H1 (cell line): ENCODE measurements at regions not wholly inside any gene's neighbourhood (a gene's known extent, or its start where the extent isn't known, plus 50 kb on each side); places are given as distances from the start of the nearest gene placed in this dataset.

Experiments
- CTCF ChIA-PET: fragments of 300-600 bp; sonication (Branson Sonifier 250); formaldehyde crosslinking; loops from one replicate; lab custom pipeline; 2021; ENCODE audit not compliant: partially characterized antibody; lab: Charles Lee
- POLR2A ChIA-PET: fragments of 300-600 bp; sonication (Branson Sonifier 250); formaldehyde crosslinking; loops from one replicate; lab custom pipeline; 2021; ENCODE audit warnings: inconsistent platforms; ENCODE audit not compliant: partially characterized antibody; lab: Charles Lee
- DNase-seq, 2 experiments: peaks; one replicate each; pipeline versions ENCODE4 v3.0.0 to v3.0.0-alpha.2; 2010 to 2022; ENCODE audit warnings: low spot score in 2 of 2, low read depth in 1 of 2, mixed read lengths in 1 of 2
- FAIRE-seq: peaks from 2 replicates; lab custom pipeline; 2011; peaks lifted over from hg19 to GRCh38; lab: Jason Lieb, UNC
- H2AFZ ChIP-seq: 2 replicates; pipeline ENCODE4 v1.8.1; 2012; ENCODE audit warnings: low read length, inconsistent platforms
- H2AK5ac ChIP-seq: 2 replicates; pipeline ENCODE4 v1.6.1; 2013; ENCODE audit warnings: low read depth, low read length
- H2BK120ac ChIP-seq: replicated peaks from 2 replicates; pipeline ENCODE3; 2013; ENCODE audit warnings: low read depth, low read length, inconsistent platforms
- H2BK12ac ChIP-seq: 2 replicates; pipeline ENCODE4 v1.6.1; 2013; ENCODE audit warnings: low read depth, low read length
- H2BK15ac ChIP-seq: 2 replicates; pipeline ENCODE4 v1.6.1; 2013; ENCODE audit warnings: low read length
- H2BK20ac ChIP-seq: 2 replicates; pipeline ENCODE4 v1.6.1; 2013; ENCODE audit warnings: low read length
- H2BK5ac ChIP-seq: 2 replicates; pipeline ENCODE4 v1.6.1; 2013; ENCODE audit warnings: low read depth, low read length
- H3K14ac ChIP-seq: 2 replicates; pipeline ENCODE4 v1.6.1; 2013; ENCODE audit warnings: inconsistent platforms; ENCODE audit not compliant: insufficient read length
- H3K18ac ChIP-seq: 2 replicates; pipeline ENCODE4 v1.6.1; 2013; ENCODE audit warnings: low read length; ENCODE audit errors: extremely low read depth
- H3K23ac ChIP-seq: 2 replicates; pipeline ENCODE4 v1.6.1; 2013; ENCODE audit warnings: inconsistent platforms; ENCODE audit not compliant: insufficient read length
- H3K23me2 ChIP-seq: 2 replicates; pipeline ENCODE4 v1.6.1; 2013; ENCODE audit warnings: low read depth, low read length
- H3K27ac ChIP-seq: 2 replicates; pipeline ENCODE4 v1.6.1; 2011; ENCODE audit warnings: low read depth, low read length, inconsistent platforms
- H3K27me3 ChIP-seq, 4 experiments: replicated peaks in 1 of 4; 1 replicate in 1 of 4; 2 replicates in 3 of 4; pipeline versions ENCODE4 v1.6.1 to v1.8.1; 2011 to 2013; ENCODE audit warnings: low read length in 3 of 4, mild to moderate bottlenecking in 3 of 4, inconsistent platforms in 2 of 4, mixed read lengths in 2 of 4, moderate library complexity in 1 of 4; ENCODE audit not compliant: control insufficient read depth in 3 of 4, insufficient read depth in 3 of 4; ENCODE audit errors: extremely low read depth in 1 of 4
- H3K36me3 ChIP-seq, 4 experiments: 2 replicates each; pipeline versions ENCODE4 v1.6.1 to v1.8.1; 2011 to 2013; ENCODE audit warnings: mild to moderate bottlenecking in 4 of 4, low read length in 3 of 4, moderate library complexity in 2 of 4, control low read depth in 1 of 4, inconsistent platforms in 1 of 4; ENCODE audit not compliant: insufficient read depth in 4 of 4, control insufficient read depth in 2 of 4
- H3K4ac ChIP-seq: replicated peaks from 2 replicates; pipeline ENCODE3; 2013; ENCODE audit warnings: low read length, low read depth, mixed read lengths, inconsistent platforms; ENCODE audit not compliant: insufficient read length
- H3K4me1 ChIP-seq, 4 experiments: replicated peaks in 1 of 4; 1 replicate in 1 of 4; 2 replicates in 3 of 4; pipeline versions ENCODE4 v1.6.1 to v1.8.1; 2011 to 2013; ENCODE audit warnings: low read length in 3 of 4, inconsistent platforms in 2 of 4, mixed read lengths in 1 of 4; ENCODE audit not compliant: insufficient read depth in 4 of 4, control insufficient read depth in 3 of 4
- H3K4me2 ChIP-seq, 2 experiments: 2 replicates each; pipeline versions ENCODE4 v1.6.1 to v1.8.1; 2011 to 2013; ENCODE audit warnings: low read depth in 2 of 2, low read length in 2 of 2, control low read depth in 1 of 2, inconsistent platforms in 1 of 2, mild to moderate bottlenecking in 1 of 2; ENCODE audit not compliant: insufficient read depth in 1 of 2
- H3K4me3 ChIP-seq, 4 experiments: fragments of 200-600, 300-600 bp in 1 of 4; sonication (generic), shearing (Covaris generic), sonication (Bioruptor Twin) in 1 of 4; 2 replicates each; pipeline versions ENCODE4 v1.5.1 to v1.8.1; 2011 to 2016; ENCODE audit warnings: low read length in 4 of 4, low read depth in 3 of 4, control low read depth in 2 of 4, inconsistent platforms in 2 of 4, mild to moderate bottlenecking in 2 of 4, mixed read lengths in 1 of 4, moderate library complexity in 1 of 4; ENCODE audit not compliant: insufficient read depth in 2 of 4; ENCODE audit errors: extremely low read depth in 1 of 4
- H3K56ac ChIP-seq: replicated peaks from 2 replicates; pipeline ENCODE3; 2013; ENCODE audit warnings: low read depth, mild to moderate bottlenecking, mixed read lengths, low read length, inconsistent platforms; ENCODE audit not compliant: insufficient read length
- H3K79me1 ChIP-seq: 2 replicates; pipeline ENCODE4 v1.6.1; 2013; ENCODE audit warnings: low read depth, low read length, control low read depth
- H3K79me2 ChIP-seq, 2 experiments: 2 replicates each; pipeline versions ENCODE4 v1.6.1 to v1.8.1; 2012 to 2013; ENCODE audit warnings: low read length in 2 of 2, mild to moderate bottlenecking in 2 of 2, inconsistent platforms in 1 of 2; ENCODE audit not compliant: insufficient read depth in 2 of 2, control insufficient read depth in 1 of 2
- H3K9ac ChIP-seq, 4 experiments: replicated peaks in 1 of 4; 1 replicate in 1 of 4; 2 replicates in 3 of 4; pipeline versions ENCODE4 v1.6.1 to v1.8.1; 2011 to 2013; ENCODE audit warnings: low read depth in 3 of 4, low read length in 3 of 4, control low read depth in 2 of 4, mild to moderate bottlenecking in 2 of 4, moderate library complexity in 2 of 4, inconsistent platforms in 1 of 4; ENCODE audit errors: extremely low read depth in 1 of 4
- H3K9me3 ChIP-seq, 2 experiments: 2 replicates each; pipeline versions ENCODE4 v1.6.1 to v1.8.1; 2012 to 2013; ENCODE audit warnings: mild to moderate bottlenecking in 2 of 2, moderate library complexity in 2 of 2, control low read depth in 1 of 2, inconsistent platforms in 1 of 2, low read depth in 1 of 2, low read length in 1 of 2, mixed read lengths in 1 of 2; ENCODE audit not compliant: insufficient read depth in 2 of 2
- H4K20me1 ChIP-seq, 2 experiments: replicated peaks in 1 of 2; 2 replicates each; pipeline versions ENCODE3 to v1.8.1; 2011 to 2013; ENCODE audit warnings: inconsistent platforms in 2 of 2, low read length in 2 of 2, mild to moderate bottlenecking in 1 of 2; ENCODE audit not compliant: insufficient read depth in 2 of 2, control insufficient read depth in 1 of 2
- H4K5ac ChIP-seq: 2 replicates; pipeline ENCODE4 v1.6.1; 2013; ENCODE audit warnings: low read length, low read depth, mixed read lengths, inconsistent platforms; ENCODE audit not compliant: insufficient read length
- H4K8ac ChIP-seq: 2 replicates; pipeline ENCODE4 v1.8.0; 2013; ENCODE audit warnings: mild to moderate bottlenecking, moderate library complexity, low read length, inconsistent platforms; ENCODE audit not compliant: insufficient read depth; ENCODE audit errors: extremely low read depth
- H4K91ac ChIP-seq: replicated peaks from 2 replicates; pipeline ENCODE3; 2013; ENCODE audit warnings: low read length, mixed read lengths, inconsistent platforms; ENCODE audit not compliant: insufficient read length
- BACH1 ChIP-seq: IDR thresholded peaks from 2 replicates; pipeline ENCODE4 v1.6.1; 2012; ENCODE audit warnings: low read length, improper control_type of control experiment
- NRF1 ChIP-seq: IDR thresholded peaks from 2 replicates; pipeline ENCODE4 v1.6.1; 2011; ENCODE audit warnings: mild to moderate bottlenecking, low read depth, low read length, improper control_type of control experiment
- RAD21 ChIP-seq, 2 experiments: IDR thresholded peaks in 1 of 2; conservative IDR thresholded peaks in 1 of 2; 2 replicates each; pipeline ENCODE4 v1.6.1; 2011; ENCODE audit warnings: low read depth in 2 of 2, low read length in 2 of 2, improper control_type of control experiment in 1 of 2, inconsistent platforms in 1 of 2, mild to moderate bottlenecking in 1 of 2, moderate library complexity in 1 of 2
- SIN3A ChIP-seq, 2 experiments: IDR thresholded peaks in 1 of 2; conservative IDR thresholded peaks in 1 of 2; 2 replicates each; pipeline ENCODE4 v1.6.1; 2011 to 2012; ENCODE audit warnings: low read length in 2 of 2, improper control_type of control experiment in 1 of 2, low read depth in 1 of 2, mild to moderate bottlenecking in 1 of 2
- SIRT6 ChIP-seq: IDR thresholded peaks from one replicate; pipeline ENCODE4 v1.7.1; 2012; ENCODE audit warnings: low read length, inconsistent platforms
- WGBS, 2 experiments: shearing (Covaris generic) in 1 of 2; methylation state at CpG; one replicate each; pipeline versions ENCODE4 v1.1.6 to v1.1.7; 2013 to 2015; ENCODE audit warnings: low lambda C conversion rate in 2 of 2, mixed read lengths in 2 of 2, inconsistent platforms in 1 of 2, low coverage in 1 of 2, missing lambda C conversion rate in 1 of 2; ENCODE audit not compliant: insufficient replicate concordance in 2 of 2, insufficient coverage in 1 of 2, insufficient read length in 1 of 2; ENCODE audit errors: extremely low coverage in 1 of 2, missing lambda C conversion rate in 1 of 2; 5-methylcytosine and 5-hydroxymethylcytosine counted together

GRCh38 chr1:97013941-97014340, 292.4 kb downstream of the PTBP2 start:
- no peak overlapping the region for H3K18ac ChIP-seq
- H2BK5ac ChIP-seq, result no peak overlapping the region
- 89% methylated on average over 1 of the region's 1 CpG; no CpG with 5 or more reads in 1 of the 2 experiments for WGBS, 2 experiments
- no peak overlapping the region for H2BK20ac ChIP-seq
- H2BK12ac ChIP-seq, result no peak overlapping the region
- ChIA-PET CTCF (interaction anchor here (1.2 kb wide), 1 partner anchor 37 kb away, joined by 3 read pairs; no protein-coding TSS in a partner anchor), POLR2A (no interaction called here)
- no peak overlapping the region for H3K56ac ChIP-seq
- H4K8ac ChIP-seq, result no peak overlapping the region
- no peaks in the 10 kb centered on the region for H3K9me3 ChIP-seq
- H2BK120ac ChIP-seq, result no peak overlapping the region
- H3K23ac ChIP-seq, result no peak overlapping the region
- no peak overlapping the region for H4K5ac ChIP-seq
- no peak overlapping the region for H2AFZ ChIP-seq
- no peaks in the 10 kb centered on the region for H3K79me2 ChIP-seq
- no peaks in the 10 kb centered on the region for H4K20me1 ChIP-seq
- TF ChIP-seq SIN3A (conservative IDR thresholded peaks at IDR 0.05 in 1 of 2, IDR thresholded peaks at IDR 0.05 in 1 of 2; ENCODE audit: low read depth in 1 of 2, low read length in 2 of 2), result no peak
- TF ChIP-seq BACH1, result no peak
- TF ChIP-seq NRF1, result no peak
- no peak for TF ChIP-seq RAD21 (IDR thresholded peaks at IDR 0.05 in 1 of 2, conservative IDR thresholded peaks at IDR 0.05 in 1 of 2; ENCODE audit: low read depth in 2 of 2, low read length in 2 of 2)
- TF ChIP-seq SIRT6, result no peak
- H2BK15ac ChIP-seq, result no peak overlapping the region
- H3K4me1 ChIP-seq, result 0 out of 7 replicates have a peak, but pooled peaks cover 0 to 2% (median 0%) of the 10 kb centered on the region in 4 experiments
- H4K91ac ChIP-seq, result no peak overlapping the region
- H3K4me3 ChIP-seq, result no peak overlapping the region
- no peak overlapping the region for H3K9ac ChIP-seq
- H3K14ac ChIP-seq, result no peak overlapping the region
- H3K27ac ChIP-seq, result no peak overlapping the region
- no peaks in the 10 kb centered on the region for H3K79me1 ChIP-seq
- FAIRE-seq, result no peak
- H3K4me2 ChIP-seq, result no peak overlapping the region
- H3K27me3 ChIP-seq, result no peaks in the 10 kb centered on the region
- H2AK5ac ChIP-seq, result no peak overlapping the region
- DNase-seq, result no peak
- H3K23me2 ChIP-seq, result no peaks in the 10 kb centered on the region
- no peaks in the 10 kb centered on the region for H3K36me3 ChIP-seq
- H3K4ac ChIP-seq, result no peak overlapping the region
